WERI-Rb-1 (cell line): ENCODE measurements at regions not wholly inside any gene's neighbourhood (a gene's known extent, or its start where the extent isn't known, plus 50 kb on each side); places are given as distances from the start of the nearest gene placed in this dataset.
A peak's percentile ranks its signal among the peaks of the same experiment; 100 is the strongest.
"Not testable (repeated sequence)": the region's sequence is repeated elsewhere in the genome, so short reads cannot be mapped to it uniquely, and the experiment has no call there.

Experiments used
- DNase-seq: peaks from one replicate; pipeline ENCODE4 v3.0.0-alpha.2; 2020
- H3K27ac ChIP-seq: fragments of 250-450 bp; sonication (Bioruptor Pico); 2 replicates; pipeline ENCODE4 v1.5.1; 2020; ENCODE audit warnings: mild to moderate bottlenecking, moderate library complexity
- H3K27me3 ChIP-seq: fragments of 250-450 bp; sonication (Bioruptor Pico); 2 replicates; pipeline ENCODE4 v1.5.1; 2021; ENCODE audit warnings: mild to moderate bottlenecking, low read depth, moderate library complexity; ENCODE audit not compliant: insufficient read depth, severe bottlenecking
- H3K36me3 ChIP-seq: fragments of 250-450 bp; sonication (Bioruptor Pico); 2 replicates; pipeline ENCODE4 v1.5.1; 2020; ENCODE audit warnings: mild to moderate bottlenecking, moderate library complexity
- H3K4me3 ChIP-seq: 2 replicates; pipeline ENCODE4 v1.5.1; 2011; ENCODE audit warnings: low read depth, mild to moderate bottlenecking, control low read depth, low read length
- H3K9me3 ChIP-seq: fragments of 250-450 bp; sonication (Bioruptor Pico); 2 replicates; pipeline ENCODE4 v1.5.1; 2021; ENCODE audit warnings: mild to moderate bottlenecking, moderate library complexity; ENCODE audit not compliant: severe bottlenecking
- CTCF ChIP-seq: IDR thresholded peaks from 2 replicates; pipeline ENCODE4 v1.5.1; 2011; ENCODE audit warnings: low read depth, mild to moderate bottlenecking, control low read depth, inconsistent platforms, low read length

- no peak overlapping the region for H3K27ac ChIP-seq
- DNase-seq, result no peak
- H3K36me3 ChIP-seq, result no peaks in the 10 kb centered on the region
- H3K27me3 ChIP-seq, result no peaks in the 10 kb centered on the region
- H3K9me3 ChIP-seq, result no peaks in the 10 kb centered on the region
- no peak for TF ChIP-seq CTCF
- no peak overlapping the region for H3K4me3 ChIP-seq
Observed at GRCh38 chr5:29148581-29148980, 2044.9 kb upstream of the CDH6 start.

- Histone ChIP-seq H3K27ac (no peak overlapping the region), H3K36me3 (no peaks in the 10 kb centered on the region), H3K9me3 (no peaks in the 10 kb centered on the region), H3K27me3 (no peaks in the 10 kb centered on the region), H3K4me3 (no peak overlapping the region)
- DNase-seq, result no peak
- no peak for TF ChIP-seq CTCF
Observed at GRCh38 chr5:29148073-29148472, 2045.4 kb upstream of the CDH6 start.

- H3K27me3 ChIP-seq, result no peaks in the 10 kb centered on the region
- no peak overlapping the region for H3K27ac ChIP-seq
- TF ChIP-seq CTCF, result no peak
- peak; percentile 16 for DNase-seq
- H3K4me3 ChIP-seq, result no peak overlapping the region
- no peaks in the 10 kb centered on the region for H3K9me3 ChIP-seq
- no peaks in the 10 kb centered on the region for H3K36me3 ChIP-seq
Observed at GRCh38 chr5:29143266-29143665, 2050.2 kb upstream of the CDH6 start.

GRCh38 chr5:29134418-29134817 is 2059.1 kb upstream of the CDH6 start:
- no peak overlapping the region for H3K27ac ChIP-seq
- H3K9me3 ChIP-seq, result no peaks in the 10 kb centered on the region
- H3K4me3 ChIP-seq, result no peak overlapping the region
- no peaks in the 10 kb centered on the region for H3K27me3 ChIP-seq
- no peak for DNase-seq
- H3K36me3 ChIP-seq, result no peaks in the 10 kb centered on the region
- TF ChIP-seq CTCF, result no peak

GRCh38 chr5:29131285-29131684 is 2062.2 kb upstream of the CDH6 start:
- no peak for DNase-seq
- no peaks in the 10 kb centered on the region for H3K36me3 ChIP-seq
- H3K27ac ChIP-seq, result no peak overlapping the region
- no peak overlapping the region for H3K4me3 ChIP-seq
- no peaks in the 10 kb centered on the region for H3K27me3 ChIP-seq
- no peak for TF ChIP-seq CTCF
- H3K9me3 ChIP-seq, result no peaks in the 10 kb centered on the region

GRCh38 chr5:29130786-29131185 is 2062.7 kb upstream of the CDH6 start:
- Histone ChIP-seq H3K36me3 (no peaks in the 10 kb centered on the region), H3K27me3 (no peaks in the 10 kb centered on the region), H3K27ac (no peak overlapping the region), H3K9me3 (no peaks in the 10 kb centered on the region), H3K4me3 (no peak overlapping the region)
- no peak for DNase-seq
- no peak for TF ChIP-seq CTCF

- not testable (repeated sequence) for DNase-seq, H3K4me3 ChIP-seq, H3K9me3 ChIP-seq, H3K27ac ChIP-seq, H3K36me3 ChIP-seq, H3K27me3 ChIP-seq
Observed at GRCh38 chr5:29127524-29128156, 2065.8 kb upstream of the CDH6 start.

- H3K36me3 ChIP-seq, H3K27ac ChIP-seq, DNase-seq, H3K9me3 ChIP-seq, H3K4me3 ChIP-seq, H3K27me3 ChIP-seq: not testable (repeated sequence)
Observed at GRCh38 chr5:29126462-29126861, 2067.0 kb upstream of the CDH6 start.
